GM21619 (cell line): ENCODE measurements at regions not wholly inside any gene's neighbourhood (a gene's known extent, or its start where the extent isn't known, plus 50 kb on each side); places are given as distances from the start of the nearest gene placed in this dataset.
"Not testable (repeated sequence)": the region's sequence is repeated elsewhere in the genome, so short reads cannot be mapped to it uniquely, and the experiment has no call there.

Experiments
- ATAC-seq: cut with Tn5 transposase; IDR thresholded peaks from one replicate; pipeline ENCODE4 v1.9.1; 2021; ENCODE audit not compliant: unreplicated experiment

DNA sequence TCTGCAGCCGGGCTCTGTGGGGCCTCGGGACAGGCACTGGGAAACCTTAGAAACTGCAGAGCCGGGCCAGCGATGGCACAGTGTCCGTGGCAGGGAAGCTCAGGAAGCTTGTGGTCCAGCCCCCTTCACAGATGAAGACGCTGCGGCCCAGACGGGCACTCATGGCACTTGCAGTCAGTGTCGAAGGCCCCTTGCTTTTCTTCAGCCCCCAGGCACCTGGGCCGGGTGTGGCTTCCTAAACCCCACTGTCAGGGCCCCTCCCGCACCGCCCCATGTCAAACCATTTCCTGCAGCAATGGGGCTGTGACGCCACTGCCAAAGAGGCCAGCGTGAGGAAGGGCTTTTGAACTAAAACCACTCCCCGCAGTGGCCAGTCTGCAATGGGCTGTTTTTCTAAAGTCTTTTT, 164.0 kb downstream of the LAT start:
- ATAC-seq = no peak

DNA sequence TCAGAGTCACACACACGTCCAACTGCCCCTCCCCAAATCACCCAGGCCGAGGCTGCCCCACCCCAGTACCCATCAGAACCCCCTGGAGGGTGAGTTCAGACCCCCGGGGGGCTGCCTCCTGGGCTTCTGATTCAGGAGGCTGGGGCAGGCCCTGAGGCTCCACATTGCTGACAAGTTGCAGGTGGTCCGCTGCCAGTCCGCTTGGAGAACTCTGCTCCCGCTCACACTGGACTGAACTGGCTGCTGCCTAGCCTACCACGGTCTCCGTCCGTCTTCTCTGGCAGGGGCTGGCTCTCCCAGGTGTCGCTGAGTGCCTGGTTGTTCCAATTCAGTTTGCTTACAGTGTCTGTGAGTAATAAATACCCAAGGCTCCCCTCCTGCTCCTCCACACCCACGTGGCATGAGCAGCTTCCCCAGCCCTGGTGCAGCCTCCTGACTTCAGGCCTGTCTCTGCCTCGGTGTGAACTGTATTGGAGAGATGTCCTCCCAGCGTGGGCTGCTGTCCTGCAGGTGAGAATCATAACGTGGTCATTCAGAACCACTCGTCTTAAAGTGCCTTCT, 163.4 kb downstream of the LAT start:
- no peak for ATAC-seq

DNA sequence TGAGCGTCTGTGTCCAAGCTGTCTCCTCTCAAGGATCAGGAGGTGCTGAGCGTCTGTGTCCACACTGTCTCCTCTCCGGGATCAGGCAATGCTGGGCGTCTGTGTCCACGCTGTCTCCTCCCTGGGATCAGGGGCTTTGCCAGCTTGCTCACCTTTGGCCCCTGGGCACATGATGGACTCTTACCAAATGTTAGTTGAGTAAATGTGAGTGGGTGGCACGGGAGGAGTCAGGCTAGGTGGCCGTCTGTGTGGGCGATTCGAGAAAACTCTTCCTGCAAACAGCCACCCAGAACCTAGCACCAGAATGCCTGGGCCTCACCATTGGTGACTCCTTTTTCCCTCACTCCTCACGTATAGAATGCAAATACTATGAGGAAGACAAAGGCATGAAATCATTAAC, 162.9 kb downstream of the LAT start:
- not testable (repeated sequence) for ATAC-seq

DNA sequence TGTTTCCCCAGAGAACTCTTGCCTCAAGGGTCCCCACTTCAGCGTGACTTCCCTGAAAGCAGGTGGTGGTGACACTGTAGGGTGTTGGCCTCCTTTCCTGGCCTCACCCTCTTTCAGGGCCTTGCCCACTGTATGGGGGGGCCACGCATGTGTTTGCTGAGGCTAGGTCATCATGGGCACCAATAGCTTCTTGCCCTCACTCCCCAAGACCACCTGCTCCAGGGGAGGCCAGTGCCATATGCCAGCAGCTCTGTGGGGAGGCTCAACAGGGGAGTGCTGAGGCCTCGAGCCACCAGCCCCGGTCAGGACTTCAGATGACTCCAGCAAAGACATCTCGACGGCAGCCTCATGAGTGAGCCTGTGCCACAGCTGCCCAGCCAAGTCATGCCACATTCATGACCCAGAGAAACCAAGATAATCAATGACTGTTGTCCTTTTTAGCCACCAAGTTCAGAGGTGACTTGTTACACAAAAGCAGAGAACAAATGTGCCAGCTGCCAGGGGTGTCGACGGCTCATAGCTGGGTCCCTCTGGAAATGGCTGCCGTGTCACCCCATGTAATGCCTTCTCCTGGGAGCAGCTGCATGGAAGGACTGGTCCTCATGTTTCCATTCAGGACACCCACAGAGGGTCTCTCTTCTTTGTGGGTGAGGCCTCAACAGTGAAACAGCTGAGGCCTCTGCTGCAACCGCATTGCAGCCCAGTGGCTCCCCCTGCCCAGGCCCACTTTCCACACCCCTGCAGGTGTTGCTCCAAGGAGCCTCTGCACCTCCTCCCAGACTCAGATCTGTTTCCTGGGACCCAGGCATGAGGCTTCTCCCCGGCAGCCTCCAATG, 162.2 kb downstream of the LAT start:
- ATAC-seq = not testable (repeated sequence)

DNA sequence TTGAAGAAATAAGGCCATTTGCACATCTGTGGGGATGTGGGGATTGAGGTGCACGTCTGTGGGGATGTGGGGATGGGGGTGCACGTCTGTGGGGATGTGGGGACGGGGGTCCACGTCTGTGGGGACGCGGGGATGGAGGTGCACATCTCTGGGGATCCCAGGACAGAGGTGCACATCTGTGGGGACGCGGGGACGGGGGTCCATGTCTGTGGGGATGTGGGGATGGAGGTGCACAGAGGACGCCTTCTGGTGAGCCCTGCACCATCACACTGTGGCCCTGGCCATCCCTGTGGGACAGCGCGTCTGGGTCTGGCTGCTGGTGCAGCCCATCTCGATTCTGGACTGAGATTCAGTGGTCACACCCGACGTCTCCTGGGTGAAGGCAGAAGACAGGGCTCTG, 161.4 kb downstream of the LAT start:
- no peak for ATAC-seq

DNA sequence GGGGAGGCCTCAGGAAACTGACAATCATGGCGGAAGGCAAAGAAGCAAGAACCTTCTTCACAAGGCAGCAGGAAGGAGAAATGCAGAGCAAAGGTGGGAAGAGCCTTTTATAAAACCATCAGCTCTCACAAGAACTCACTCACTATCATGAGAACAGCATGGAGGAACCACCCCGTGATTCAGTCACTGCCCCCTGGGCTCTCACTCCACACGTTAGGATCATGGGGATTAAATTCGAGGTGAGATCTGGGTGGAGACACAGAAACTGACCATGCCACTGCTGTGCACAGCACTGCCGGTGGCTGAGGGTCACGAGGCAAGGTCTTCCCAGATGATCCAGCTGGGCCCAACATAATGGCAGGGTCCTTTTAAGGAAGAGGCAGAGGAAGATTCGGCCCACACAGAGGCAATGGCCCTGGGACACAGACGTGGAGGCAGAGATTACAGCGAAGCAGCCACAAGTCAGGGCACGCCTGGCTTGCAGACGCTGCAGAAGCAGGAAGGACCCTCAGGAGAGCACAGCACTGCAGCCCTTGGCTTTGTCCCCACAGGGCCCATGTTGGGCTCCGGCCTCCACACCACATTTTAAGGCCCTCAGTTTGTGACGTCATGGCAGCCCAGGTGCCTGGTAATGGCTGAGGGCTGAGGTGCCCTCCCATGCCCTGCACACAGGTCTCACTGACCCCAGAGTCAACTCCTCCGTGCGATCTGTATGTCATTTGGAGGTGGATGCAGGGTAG, 160.8 kb downstream of the LAT start:
- not testable (repeated sequence) for ATAC-seq

DNA sequence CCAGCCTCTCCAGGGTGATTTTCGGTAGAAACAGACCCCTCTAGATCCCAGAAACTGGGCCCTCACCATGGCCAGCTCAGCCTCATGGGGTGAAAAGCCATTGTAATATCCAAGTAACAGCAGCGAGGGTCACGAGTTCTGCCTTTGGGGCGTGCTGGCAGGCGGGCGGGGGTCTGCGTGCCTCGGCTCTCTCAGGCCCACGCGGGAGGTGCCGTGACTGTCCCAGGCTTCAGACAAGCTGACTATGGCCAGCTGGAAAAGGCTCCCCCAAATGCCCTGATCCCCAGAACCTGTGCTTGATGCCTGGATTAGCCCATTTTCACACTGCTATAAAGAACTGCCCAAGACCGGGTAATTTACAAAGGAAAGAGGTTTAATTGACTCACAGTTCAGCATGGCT, 160.2 kb downstream of the LAT start:
- not testable (repeated sequence) for ATAC-seq

DNA sequence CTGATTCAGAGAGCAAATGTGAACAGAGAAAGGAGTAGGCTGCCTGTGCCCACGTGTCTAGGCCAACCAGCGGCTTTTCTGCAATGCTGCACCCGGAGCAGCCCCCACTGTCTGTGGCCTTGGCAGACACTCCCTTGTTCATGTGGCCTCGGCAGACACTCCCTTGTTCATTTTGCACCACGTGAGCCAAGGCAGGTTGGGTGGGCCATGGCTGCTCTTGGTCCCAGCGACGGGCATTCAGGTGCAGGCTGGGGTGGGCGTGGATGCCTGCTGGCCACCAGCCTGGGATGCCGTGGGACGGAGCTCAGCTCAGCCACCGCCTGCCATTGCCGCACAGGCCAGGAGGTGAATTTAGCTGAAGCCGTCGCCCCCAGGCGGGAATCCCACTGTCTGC, 159.8 kb downstream of the LAT start:
- not testable (repeated sequence) for ATAC-seq

DNA sequence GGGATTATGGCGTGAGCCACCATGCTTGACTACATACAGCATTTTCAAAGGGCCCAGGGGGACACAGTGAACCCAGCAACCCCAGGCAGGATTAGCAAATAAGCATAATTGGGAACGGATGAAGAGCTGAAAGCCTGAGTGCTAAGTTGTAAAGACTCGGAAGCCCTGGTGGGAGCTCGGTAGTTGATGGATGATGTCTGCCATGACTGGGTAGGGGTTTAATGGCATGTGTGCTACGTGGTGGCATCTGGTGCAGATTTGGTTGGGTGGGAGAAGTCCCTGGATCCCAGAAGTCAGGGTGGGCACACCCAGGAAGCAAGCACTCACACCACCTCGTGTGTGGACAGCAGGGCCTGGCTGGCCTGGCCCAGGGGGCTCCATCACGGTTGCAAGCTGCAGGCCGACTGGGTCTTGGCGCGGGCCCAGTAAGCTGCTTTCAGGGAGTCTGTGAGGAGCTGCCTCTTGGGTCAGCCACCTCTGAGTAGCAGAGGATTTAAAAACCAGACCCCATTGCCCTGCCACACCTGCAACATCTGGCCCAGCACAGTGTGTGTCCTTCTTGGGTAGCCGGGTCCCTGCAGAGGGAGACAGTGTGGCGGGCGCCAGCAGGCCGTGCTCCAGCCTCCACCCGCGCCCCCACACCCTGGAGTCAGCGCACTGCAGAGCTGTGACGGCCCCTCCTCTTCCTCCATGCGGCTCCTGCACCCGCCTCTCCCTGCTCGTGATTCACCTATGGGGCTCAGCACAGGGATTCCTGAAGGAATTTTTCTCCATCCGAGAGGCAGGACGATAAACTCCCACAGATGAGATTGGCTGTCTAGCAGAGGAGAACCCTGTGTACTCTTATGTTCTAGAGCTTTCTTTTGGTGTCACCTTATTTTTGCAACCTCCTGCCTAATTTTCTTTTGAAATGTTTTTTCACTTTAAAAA, 159.2 kb downstream of the LAT start:
- ATAC-seq = not testable (repeated sequence)

DNA sequence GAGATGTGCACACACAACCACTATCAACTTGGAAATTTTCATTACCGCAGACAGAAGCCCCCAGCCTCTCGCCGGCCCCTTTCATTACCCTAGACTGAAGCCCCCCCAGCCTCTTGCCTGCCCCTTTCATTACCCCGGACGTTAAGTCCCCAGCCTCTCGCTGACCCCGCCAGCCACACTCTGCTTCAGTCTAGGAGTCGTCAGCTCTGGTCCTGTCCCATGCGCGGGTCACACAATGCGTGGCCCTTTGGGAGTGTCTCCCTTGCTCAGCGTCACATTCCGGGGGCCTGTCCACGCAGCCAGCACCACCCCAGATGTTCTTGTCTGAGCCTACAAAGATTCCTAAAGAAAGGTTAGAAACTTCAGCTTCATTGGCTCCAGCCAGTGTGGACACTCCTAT, 157.7 kb downstream of the LAT start:
- not testable (repeated sequence) for ATAC-seq

DNA sequence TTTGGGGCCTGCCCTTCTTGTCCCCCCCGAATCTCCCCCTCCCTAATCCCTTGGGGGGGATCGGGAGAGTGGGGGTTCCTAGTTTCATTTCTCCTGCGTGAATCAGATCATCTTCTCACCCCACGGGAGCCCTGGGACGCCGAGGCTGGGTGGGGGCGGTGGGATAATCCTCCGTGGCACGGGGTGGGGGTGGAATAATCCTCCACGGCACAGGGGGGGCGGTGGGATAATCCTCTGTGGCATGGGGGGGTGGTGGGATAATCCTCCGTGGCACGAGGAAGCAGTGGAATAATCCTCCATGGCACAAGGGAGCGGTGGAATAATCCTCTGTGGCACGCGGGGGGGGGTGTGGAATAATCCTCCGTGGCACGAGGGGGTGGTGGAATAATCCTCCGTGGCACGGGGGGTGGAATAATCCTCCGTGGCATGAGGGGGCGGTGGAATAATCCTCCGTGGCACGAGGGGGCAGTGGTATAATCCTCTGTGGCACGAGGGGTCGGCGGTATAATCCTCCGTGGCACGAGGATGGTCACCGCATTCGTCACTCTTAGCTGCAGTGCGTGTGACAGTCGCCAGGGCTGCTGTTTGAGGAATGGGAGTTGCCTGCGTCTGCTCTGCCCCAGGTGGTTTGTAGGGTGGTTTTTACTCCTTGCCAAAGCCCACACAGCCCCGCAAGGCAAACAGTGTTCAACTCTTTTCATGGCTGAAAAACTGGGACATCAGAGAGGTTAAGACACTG, 156.9 kb downstream of the LAT start:
- ATAC-seq = no peak

DNA sequence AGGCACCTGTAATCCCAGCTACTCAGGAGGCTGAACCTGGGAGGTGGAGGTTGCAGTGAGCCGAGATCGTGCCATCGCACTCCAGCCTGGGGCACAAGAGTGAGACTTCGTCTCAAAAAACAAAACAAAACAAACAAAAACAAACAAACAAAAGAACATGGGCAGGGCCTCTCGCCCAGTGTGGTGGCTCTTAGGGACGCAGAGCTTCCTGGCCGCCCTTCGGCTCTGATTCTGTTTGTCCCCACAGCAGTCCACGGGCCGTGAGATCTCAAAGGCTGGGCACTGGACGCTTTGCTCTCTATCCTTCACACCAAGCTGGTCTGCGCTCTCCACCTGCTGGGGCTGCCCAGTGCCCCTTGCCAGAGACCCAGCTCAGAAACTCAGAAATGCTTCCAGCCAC, 156.3 kb downstream of the LAT start:
- not testable (repeated sequence) for ATAC-seq

DNA sequence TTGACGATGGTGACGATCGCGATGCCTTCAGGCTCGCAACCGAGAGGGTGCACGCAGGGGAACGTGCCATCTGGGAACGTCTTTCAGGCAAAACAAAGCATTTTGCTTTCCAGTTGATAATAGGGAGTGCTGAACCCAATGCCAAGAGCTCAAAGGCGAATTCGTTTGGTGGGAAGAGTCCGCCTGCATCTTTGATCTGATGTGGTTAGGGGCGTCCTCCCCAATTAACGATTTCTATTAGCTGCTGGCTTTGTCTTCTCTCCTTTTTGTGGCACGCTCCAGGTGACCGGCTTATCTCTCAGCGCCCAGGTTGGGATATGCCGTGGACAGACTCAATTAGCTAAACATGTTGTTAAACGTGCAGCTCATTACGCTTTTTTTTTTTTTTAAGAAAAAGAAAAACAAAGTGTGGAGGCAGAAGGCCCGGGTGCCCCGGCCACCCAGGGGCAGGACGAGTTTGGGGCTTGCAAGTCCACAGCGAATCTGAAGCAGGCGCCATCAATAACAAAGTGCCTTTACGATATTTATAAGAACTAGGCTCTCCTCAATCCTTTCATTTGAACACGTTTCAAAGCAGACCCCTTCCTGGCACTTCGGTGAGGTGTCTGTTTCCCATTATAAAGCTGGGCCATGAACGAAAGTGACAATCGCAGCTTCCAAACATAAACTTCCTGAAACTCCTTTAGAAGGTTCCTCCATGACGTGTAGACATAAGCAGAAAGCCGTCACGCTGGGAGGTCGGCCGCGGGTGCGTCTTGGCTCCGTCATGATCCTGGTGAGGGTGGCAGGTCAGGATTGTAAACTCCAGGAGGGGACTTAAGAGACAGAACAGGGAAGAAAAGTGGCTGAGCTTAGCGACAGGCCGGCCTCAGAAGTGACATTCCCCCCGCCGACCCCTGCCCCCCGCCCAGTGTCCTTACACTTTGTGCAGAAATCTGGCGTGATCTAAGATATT, 155.3 kb downstream of the LAT start:
- not testable (repeated sequence) for ATAC-seq

DNA sequence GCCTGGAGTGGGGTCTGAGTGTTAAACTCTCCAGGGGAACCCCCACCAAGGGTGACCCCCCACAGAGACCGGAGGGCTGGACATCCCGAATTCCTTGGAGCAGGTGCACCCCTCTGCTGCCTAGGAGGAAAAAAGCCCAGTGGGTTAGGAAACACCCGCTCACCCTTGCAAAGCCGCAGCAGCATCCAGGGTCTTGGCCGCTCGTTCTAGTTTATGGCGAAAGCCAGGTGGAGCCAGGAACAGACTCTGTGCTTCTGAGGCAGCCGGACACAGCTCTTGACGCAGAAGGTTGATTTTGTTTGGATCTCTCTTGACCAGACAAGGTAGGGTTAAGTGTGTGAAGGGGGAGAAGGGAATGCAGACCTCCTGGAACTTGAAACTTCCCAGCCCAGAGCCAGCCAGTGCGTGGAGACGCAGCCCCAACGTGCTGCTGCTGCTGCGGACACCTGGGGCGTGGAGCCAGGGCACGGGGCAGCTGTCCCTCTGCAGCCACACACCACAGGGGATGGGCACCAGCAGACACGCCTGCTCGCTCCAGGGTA, 154.5 kb downstream of the LAT start:
- ATAC-seq = no peak

DNA sequence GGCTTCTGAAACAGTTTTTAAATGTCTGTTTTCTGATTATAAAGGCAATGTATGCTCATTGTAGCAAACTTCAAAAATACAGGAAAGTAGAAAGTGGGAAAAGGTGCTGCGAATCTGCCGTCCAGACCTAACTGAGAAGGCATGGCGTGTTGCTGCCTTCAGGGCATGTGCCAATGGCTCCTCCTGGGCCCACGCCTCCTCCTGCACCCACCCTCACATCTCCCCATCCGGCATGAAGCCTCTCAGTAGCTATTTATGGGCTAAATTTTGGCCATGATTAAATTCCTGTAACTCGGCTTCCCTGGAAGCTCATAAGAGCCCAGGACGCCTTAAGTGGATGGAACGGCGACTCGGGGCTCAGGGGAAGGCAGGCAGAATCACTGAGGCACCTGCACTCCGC, 153.8 kb downstream of the LAT start:
- not testable (repeated sequence) for ATAC-seq

DNA sequence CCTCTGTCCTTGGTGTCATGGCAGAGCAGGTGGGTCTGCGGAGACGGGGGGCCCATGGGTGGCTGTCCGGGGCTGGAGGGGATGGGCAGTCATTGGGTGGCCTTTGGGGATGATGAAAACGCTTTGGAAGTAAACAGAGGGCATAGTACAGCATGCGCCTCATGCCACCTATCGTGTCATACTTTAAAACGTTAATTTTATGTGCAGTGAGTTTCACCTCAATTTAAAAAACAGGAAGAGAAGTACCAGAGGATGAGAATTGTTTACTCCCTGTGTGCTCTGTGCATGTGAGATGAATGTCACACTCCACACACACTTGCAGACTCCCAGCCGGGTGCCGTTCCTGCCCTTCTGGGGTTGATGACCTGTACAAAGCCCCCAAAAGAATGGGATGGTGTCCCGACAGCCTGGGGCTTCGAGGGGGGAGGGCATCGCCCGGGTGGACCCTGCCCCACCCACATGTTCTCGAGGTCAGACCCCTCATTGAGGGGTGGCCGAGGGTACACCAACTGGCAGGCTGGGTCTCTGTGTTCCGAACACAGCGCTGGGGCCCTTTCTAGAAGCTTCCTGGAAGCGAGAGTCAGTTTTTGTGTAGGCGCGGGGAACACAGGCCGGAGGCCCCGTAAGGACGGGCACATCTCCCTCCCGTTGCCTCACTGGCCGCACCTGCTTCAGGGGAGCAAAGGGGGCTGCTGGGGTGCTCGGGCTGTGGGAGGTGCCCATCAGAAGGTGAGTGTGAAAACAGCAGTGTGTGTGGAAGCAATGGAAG, 153.2 kb downstream of the LAT start:
- ATAC-seq = not testable (repeated sequence)

DNA sequence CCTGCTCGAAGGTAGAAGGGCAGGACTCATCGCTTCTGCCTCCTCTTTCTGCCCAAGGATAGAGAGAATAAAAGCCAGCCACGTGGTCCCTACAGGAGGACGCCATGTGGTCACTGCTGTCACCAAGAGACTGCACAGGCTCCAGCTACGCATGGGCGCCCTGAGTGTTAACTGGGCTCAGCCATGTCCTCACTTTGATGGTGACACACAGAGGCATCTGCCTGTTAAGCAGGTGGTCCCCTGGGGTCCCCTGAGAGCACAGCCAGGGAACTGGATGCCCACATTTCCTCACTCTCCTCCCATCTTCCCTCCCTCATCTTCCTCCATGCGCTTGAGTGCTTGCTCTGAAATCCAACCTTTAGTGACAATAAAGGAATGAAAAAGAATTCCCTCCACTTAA, 152.6 kb downstream of the LAT start:
- ATAC-seq = not testable (repeated sequence)

DNA sequence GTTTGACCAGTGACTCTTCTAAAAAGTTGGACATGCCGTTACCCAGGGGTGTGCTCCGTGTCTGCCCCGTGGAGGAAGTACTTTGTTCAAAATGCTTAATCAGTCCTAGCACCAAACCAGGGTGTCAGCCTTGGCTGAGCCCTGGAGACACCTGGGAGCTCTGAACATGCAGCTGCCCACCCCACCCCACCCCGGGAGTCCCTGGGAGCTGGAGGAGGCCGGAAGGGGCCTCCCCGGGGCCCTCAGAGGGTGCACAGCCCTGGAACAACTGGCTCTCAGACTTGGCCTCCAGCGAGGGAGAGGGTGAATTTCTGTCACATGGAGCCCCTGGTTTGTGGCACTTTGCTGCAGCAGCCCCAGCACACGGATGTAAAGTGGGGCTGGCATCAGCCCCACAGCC, 152.1 kb downstream of the LAT start:
- ATAC-seq = not testable (repeated sequence)
